ENCODE measurements at regions not wholly inside any gene's neighbourhood (a gene's known extent, or its start where the extent isn't known, plus 50 kb on each side); places are given as distances from the start of the nearest gene placed in this dataset.

GRCh38 chr5:96173366-96173765 is 211.7 kb upstream of the ELL2 start:
- no peak overlapping the region for H4K5ac ChIP-seq (ENCODE audit: insufficient read length, low read depth, low read length)
- no peaks in the 10 kb centered on the region for H3K79me1 ChIP-seq (ENCODE audit: low read depth, low read length)
- H3K36me3 ChIP-seq (ENCODE audit: control insufficient read depth in 2 of 4, insufficient read depth in 4 of 4, low read length in 3 of 4): no peaks in the 10 kb centered on the region
- POLR2A ChIA-PET (ENCODE audit: partially characterized antibody): no interaction called here
- H3K4me3 ChIP-seq (ENCODE audit: extremely low read depth in 1 of 4, insufficient read depth in 2 of 4, low read depth in 3 of 4, low read length in 4 of 4): no peak overlapping the region
- no peak overlapping the region for H2BK120ac ChIP-seq (replicated peaks; ENCODE audit: low read depth, low read length)
- H4K91ac ChIP-seq (replicated peaks; ENCODE audit: insufficient read length, low read length): no peak overlapping the region
- DNase-seq (ENCODE audit: low read depth in 1 of 2, low spot score in 2 of 2) (no peak), FAIRE-seq (no peak)
- no peak overlapping the region for H2BK20ac ChIP-seq (ENCODE audit: low read length)
- H2BK15ac ChIP-seq (ENCODE audit: low read length): no peak overlapping the region
- no peaks in the 10 kb centered on the region for H3K4me1 ChIP-seq (replicated peaks in 1 of 4; ENCODE audit: control insufficient read depth in 3 of 4, insufficient read depth in 4 of 4, low read length in 3 of 4)
- no peak overlapping the region for H2AFZ ChIP-seq (ENCODE audit: low read length)
- H3K23me2 ChIP-seq (ENCODE audit: low read depth, low read length): no peaks in the 10 kb centered on the region
- no peaks in the 10 kb centered on the region for H3K27me3 ChIP-seq (replicated peaks in 1 of 4; ENCODE audit: control insufficient read depth in 3 of 4, extremely low read depth in 1 of 4, insufficient read depth in 3 of 4, low read length in 3 of 4)
- H4K8ac ChIP-seq (ENCODE audit: extremely low read depth, insufficient read depth, low read length): no peak overlapping the region
- H3K4me2 ChIP-seq (ENCODE audit: insufficient read depth in 1 of 2, low read depth in 2 of 2, low read length in 2 of 2): no peak overlapping the region
- H2AK5ac ChIP-seq (ENCODE audit: low read depth, low read length): no peak overlapping the region
- no peak overlapping the region for H3K56ac ChIP-seq (replicated peaks; ENCODE audit: insufficient read length, low read depth, low read length)
- CTCF ChIA-PET (ENCODE audit: partially characterized antibody): interaction anchor here (0.9 to 1.2 kb wide), 2 partner anchors 17 to 23 kb away, joined by 3 to 4 read pairs; no protein-coding TSS in a partner anchor
- no peak overlapping the region for H3K4ac ChIP-seq (replicated peaks; ENCODE audit: insufficient read length, low read depth, low read length)
- no peaks in the 10 kb centered on the region for H3K9me3 ChIP-seq (ENCODE audit: insufficient read depth in 2 of 2, low read depth in 1 of 2, low read length in 1 of 2)
- no peaks in the 10 kb centered on the region for H4K20me1 ChIP-seq (replicated peaks in 1 of 2; ENCODE audit: control insufficient read depth in 1 of 2, insufficient read depth in 2 of 2, low read length in 2 of 2)
- no peak overlapping the region for H3K9ac ChIP-seq (replicated peaks in 1 of 4; ENCODE audit: extremely low read depth in 1 of 4, low read depth in 3 of 4, low read length in 3 of 4)
- H2BK12ac ChIP-seq (ENCODE audit: low read depth, low read length): no peak overlapping the region
- no peak overlapping the region for H3K14ac ChIP-seq (ENCODE audit: insufficient read length)
- no peak overlapping the region for H2BK5ac ChIP-seq (ENCODE audit: low read depth, low read length)
- 91% methylated on average over 1 of the region's 1 CpG; no CpG with 5 or more reads in 1 of the 2 experiments for WGBS, 2 experiments (ENCODE audit: extremely low coverage in 1 of 2, insufficient coverage in 1 of 2, insufficient read length in 1 of 2, insufficient replicate concordance in 2 of 2, low coverage in 1 of 2, low lambda C conversion rate in 2 of 2, missing lambda C conversion rate in 1 of 2)
- H3K79me2 ChIP-seq (ENCODE audit: control insufficient read depth in 1 of 2, insufficient read depth in 2 of 2, low read length in 2 of 2): no peaks in the 10 kb centered on the region
- H3K27ac ChIP-seq (ENCODE audit: low read depth, low read length): no peak overlapping the region
- H3K23ac ChIP-seq (ENCODE audit: insufficient read length): no peak overlapping the region
- no peak overlapping the region for H3K18ac ChIP-seq (ENCODE audit: extremely low read depth, low read length)
- TF ChIP-seq CEBPB (IDR thresholded peaks at IDR 0.05; ENCODE audit: low read depth, low read length) (no peak), CHD2 (IDR thresholded peaks at IDR 0.05; ENCODE audit: low read length) (no peak), SAP30 (IDR thresholded peaks at IDR 0.05; ENCODE audit: insufficient read depth, insufficient replicate concordance, low read length) (no peak), BACH1 (IDR thresholded peaks at IDR 0.05; ENCODE audit: low read length) (no peak), EZH2 (IDR thresholded peaks at IDR 0.05; ENCODE audit: low read depth, low read length, severe bottlenecking) (no peak), TAF7 (optimal IDR thresholded peaks at IDR 0.05; ENCODE audit: borderline replicate concordance, low read depth, low read length) (no peak), RAD21 (IDR thresholded peaks at IDR 0.05 in 1 of 2, conservative IDR thresholded peaks at IDR 0.05 in 1 of 2; ENCODE audit: low read depth in 2 of 2, low read length in 2 of 2) (no peak), ASH2L (IDR thresholded peaks at IDR 0.05; ENCODE audit: low read length) (no peak), CREB1 (IDR thresholded peaks at IDR 0.05) (no peak), E2F6 (IDR thresholded peaks at IDR 0.05) (no peak), BRCA1 (IDR thresholded peaks at IDR 0.05; ENCODE audit: low read depth, low read length) (no peak), KDM4A (IDR thresholded peaks at IDR 0.05; ENCODE audit: low read depth, low read length, severe bottlenecking) (no peak), GTF2F1 (IDR thresholded peaks at IDR 0.05; ENCODE audit: borderline replicate concordance, low read depth, low read length) (no peak)

Data from H1 (cell line).